Activated T-helper 9 cell treated with anti-CD3 and anti-CD28 coated beads, Interleukin-2, amount 50 U/mL, for 16 hours (primary cell): ENCODE measurements at regions not wholly inside any gene's neighbourhood (a gene's known extent, or its start where the extent isn't known, plus 50 kb on each side); places are given as distances from the start of the nearest gene placed in this dataset.

Experiments used
- DNase-seq: peaks from one replicate; pipeline ENCODE4 v3.0.0-alpha.2; 2020; ENCODE audit warnings: low read depth

DNA sequence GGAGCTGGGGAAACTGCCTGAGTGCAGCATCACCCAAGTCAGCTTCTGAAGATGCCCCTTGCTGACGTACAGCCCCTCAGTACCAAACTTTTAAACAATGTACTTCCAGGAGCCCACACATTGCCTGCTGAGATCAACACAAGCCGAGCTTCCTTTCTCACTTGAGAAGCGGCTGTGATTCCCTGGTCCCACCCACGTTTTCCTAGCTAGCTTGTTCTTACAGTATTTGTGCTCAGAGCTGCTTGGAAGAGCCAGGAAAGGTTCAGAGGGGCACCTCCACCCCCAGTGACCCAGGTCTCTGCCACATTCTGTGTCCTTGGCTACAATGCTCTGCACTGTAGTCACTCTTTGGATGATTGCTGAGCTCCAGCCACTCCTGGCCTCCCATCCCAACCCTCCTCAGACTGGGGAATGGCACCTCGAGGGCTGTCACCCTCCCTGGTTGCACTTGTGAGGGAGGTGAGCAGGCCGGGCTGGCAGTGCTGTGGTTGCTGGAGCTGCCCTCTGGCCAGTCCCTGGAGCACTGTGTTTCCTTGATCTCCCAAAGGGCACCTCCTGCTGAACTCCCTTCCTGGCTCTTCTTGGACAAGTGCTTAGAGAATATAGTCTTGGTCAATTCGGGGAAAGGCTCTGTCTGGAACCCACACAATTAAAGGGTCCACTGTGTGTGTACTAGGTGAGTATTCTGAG is 355.1 kb downstream of the AJAP1 start:
- DNase-seq, result no peak

DNA sequence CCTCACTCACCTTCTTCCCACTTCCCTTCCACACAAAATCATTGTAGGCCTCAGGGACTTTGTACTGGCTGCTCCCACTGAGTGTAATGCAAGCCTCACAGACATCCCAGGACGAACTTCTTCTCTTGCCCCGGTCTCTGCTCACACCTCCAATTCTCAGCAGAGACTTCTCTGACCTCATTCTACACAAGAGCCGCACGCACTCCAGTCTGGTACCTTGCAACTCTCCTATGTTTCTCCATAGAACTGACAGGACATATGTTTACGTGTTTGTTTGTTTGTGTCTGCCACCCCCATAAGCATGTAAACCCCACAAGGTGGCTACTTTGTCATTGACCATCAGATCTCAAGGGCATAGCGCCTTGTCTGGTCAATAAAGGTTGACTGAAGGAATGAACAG is 350.8 kb downstream of the AJAP1 start:
- DNase-seq, result no peak

DNA sequence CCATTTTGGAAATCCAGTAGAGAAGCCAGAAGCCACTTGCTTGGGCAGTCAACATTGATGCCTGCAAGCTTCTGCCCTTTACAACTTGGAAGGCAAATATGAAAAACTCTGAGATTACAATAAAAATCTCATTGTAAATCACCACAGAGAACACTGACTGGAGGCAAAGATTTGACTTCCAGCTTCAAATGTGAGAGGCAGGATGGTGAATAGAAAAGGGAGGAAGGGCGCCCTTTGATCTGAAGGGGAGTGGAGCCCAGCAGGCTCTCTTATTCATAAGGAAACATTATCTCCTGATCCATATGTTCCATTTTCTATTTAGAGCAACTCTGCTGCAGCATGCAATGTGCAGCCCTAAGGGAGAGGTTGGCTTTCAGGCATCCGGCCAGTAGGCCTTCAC is 348.3 kb downstream of the AJAP1 start:
- no peak for DNase-seq

DNA sequence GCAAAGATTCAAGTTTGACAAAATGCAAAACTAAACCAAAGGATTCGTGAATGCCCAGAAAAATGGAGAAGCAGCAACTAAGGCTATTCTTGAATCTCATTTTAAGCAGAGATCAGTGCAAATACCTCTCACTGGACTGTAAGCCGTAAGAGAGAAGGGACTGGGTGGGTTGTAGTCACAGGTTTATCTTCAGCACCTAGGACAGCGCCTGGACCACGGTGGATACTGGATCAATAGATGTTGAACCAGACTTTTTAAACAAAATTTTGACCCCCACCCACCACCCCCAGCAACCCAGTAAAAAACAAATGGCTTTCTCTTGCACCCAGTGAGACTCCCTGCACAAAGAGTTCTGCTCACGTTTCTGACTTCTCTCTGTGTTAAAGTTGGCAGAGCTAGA is 347.1 kb downstream of the AJAP1 start:
- DNase-seq, result no peak

DNA sequence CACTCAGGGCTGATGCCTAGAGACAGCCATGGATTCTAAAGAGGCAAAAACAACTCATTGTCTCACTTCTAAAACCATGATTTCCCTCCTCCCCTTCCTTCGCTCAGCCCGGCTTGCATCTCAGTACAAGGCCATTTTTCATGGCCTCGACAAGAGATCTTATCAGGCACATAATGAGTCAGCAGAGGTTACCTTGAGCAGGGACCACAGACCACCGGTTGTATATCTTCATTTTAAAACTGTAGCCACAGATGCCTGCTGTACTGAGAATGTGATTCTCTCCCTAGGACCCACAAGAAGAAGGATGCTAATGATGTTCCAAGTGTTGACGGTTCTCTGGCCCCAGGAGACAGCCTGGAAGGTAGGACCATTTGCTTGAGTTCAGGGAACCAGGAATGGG is 331.9 kb downstream of the AJAP1 start:
- no peak for DNase-seq

DNA sequence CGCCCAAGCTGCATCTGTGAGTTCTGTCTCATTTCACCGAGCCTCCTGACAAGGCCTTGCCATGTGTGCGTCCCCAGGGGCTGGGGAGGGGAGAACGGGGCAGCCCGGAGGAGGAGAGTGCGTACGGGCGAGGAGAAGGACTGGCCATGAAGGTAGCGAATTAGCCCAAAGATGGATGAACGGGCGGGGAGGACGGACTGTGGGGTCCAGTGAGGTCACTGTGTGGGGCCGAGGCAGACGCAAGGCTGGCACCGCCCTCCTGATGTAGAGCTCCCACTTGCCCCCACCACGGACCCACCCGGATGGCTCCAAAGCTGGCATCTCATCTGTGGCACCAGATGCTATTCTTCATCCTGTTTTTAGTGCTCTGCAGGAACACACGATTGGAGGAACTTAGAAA is 330.4 kb downstream of the AJAP1 start:
- no peak for DNase-seq

DNA sequence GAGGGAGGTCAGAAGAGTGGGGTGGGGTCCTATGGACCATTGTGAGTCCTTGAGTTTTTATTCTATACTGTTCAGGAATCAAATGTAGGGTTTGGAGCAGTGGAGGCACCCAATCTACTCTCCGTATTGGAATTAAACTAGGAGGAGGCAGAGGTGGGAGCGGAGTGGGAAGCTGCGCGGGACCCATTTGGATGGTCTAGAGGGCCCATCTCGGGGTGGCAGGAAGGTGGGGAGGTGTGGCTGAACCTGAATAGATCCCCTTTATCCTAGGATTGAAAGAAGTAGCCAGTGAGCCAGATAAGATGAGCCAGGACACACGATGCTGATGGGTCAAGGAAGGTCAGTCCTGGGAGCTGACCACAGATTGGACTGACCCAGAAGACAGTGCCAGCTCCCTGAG is 325.8 kb downstream of the AJAP1 start:
- DNase-seq, result no peak

DNA sequence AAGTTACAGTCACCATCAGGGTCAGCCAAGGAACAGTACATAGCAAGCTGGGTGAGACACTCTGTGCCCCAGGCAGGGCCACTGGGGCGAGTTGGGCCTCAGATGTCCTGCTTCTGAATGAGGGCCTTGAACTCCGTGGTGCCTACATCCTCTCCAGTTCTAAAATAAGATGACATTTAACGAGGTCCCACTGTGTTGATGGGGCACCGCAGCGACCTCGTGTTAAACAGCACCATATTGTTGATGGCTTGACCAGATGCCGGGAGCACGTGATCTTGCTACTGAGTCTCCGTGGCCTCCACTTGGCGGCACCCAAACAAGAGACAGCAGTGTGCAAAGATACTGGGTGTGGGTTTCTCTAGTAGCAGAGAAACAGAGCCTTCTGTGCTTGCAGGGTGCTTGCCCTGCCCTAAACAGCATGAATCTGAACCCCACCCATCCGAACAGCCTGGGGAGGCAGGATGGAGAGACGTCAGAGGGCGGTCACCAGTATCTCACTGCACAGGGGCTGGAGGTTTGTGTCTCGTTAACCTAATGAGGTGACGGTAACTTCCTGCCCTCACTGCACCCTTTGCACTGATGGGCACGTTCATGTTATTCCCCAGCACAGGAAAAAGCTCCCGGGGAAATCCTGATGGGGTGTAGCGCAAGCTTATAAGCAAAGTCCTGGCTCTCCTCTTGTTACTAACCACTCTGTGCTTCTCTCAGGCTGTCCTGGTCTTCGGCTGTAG is 324.4 kb downstream of the AJAP1 start:
- DNase-seq, result no peak

DNA sequence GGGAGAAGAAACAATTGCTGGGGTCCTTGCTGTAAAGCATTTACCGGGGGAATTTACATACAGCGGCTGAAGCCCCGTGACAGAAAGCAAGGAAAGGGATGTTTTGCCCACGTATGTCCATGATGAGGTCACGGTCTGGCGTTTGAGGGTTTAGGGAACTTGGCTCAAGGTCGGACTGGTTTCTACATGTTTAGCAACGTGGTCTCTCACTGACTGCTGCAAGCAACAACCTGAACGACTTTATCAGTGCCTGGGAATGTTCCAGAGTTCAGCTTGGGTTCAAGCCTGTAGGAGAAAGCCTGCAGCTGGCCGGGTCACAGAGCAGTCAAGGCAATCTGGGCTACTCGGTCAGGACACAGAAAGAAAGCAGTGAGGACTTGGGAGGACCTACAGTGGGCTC is 323.3 kb downstream of the AJAP1 start:
- no peak for DNase-seq

DNA sequence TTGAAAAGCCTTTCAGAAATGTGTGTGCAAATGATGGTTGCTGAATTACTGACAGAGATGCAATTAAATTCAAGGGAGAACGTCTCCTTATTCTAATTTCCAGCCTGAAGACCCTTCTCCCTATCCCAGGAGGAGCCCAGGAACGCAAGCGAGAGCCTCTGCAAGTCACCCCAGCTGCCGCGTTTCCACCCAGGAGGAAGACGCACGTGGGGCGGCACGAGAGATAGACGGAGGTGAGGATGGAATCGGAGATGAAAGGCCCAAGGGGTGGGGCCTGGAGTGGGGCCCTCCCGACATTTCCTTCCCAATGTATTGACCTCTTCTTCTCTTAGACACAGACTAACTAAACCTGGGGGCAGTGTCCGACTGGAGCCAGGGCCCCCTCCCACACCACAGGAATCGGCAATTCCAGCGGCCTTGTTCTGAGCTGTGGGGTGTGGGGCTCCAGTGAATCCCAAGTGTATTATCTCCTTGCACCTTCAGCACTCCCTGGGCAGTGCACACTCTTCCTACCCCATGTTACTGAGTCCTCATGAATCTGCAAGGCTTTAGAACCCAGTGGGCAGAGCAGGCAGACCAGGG is 322.5 kb downstream of the AJAP1 start:
- DNase-seq, result no peak

DNA sequence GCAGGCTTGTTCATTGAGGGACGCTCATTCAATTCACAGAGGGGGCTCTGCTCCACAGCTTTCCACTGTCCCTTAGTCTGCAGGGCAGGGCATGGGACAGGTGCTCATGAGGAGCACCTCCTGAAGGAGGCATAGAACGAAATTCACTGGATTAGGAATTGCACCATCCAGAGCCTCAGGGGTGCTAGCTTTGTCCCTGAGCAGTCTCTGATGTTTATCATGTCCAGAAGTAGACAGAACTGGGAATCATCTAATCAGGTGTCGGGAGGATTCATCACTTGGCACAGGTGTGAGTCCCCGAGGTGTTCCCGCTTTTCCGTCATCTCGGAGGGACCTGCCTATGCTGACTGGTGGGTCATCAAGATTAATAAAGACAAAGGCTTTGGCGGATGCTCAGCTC is 321.4 kb downstream of the AJAP1 start:
- DNase-seq, result no peak

DNA sequence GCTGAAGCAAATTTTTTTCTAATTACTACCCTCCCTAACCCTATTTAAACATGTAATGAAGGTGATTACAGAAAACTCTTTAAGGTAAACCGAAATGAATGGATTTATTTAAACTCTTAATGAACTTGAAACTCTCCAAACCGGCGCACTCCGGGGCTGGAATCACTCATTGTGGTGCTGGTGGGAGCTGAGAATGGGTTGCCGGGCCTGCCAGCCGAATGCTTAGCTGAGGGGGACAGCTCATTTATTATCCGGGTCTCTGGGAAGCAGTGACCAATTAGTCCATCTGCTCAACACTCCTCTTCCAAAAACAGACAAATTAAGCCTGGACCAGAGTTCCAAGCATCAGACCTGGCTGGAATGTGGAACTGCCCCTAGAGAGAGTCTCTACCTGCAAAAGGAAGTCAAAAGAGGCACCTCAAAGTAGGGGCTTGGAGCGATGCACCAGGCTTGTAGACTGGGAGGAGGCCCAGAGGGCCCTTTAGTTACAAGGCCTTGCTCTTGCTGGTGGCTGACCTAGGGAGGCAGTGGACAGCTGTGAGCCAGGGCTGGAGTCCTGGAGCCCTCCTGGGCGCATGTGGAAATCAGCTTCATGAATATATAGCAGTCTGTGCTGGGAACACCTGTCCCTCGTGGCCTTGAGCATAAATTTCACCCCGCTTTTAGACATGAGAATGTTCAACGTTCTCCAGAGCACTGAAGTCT is 320.7 kb downstream of the AJAP1 start:
- no peak for DNase-seq

DNA sequence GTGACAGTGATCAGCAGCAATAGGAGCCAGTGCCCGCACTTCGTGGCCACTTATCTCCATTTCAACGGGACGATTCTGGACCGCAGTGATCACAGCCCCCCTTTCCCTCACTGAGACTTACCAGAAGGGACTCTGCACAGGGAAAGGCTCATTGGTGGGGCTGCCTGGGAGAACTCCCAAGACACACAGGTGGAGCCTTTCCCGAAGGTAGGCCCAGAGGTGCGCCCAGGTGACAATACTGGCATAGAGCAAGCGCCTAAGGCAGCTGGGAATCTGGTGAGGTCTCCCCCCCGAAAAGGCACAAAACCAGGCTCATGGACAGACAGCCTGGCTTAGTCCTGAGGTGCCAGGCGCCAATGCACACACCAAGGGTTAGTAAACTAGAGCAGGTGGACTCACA is 318.9 kb downstream of the AJAP1 start:
- DNase-seq, result no peak

DNA sequence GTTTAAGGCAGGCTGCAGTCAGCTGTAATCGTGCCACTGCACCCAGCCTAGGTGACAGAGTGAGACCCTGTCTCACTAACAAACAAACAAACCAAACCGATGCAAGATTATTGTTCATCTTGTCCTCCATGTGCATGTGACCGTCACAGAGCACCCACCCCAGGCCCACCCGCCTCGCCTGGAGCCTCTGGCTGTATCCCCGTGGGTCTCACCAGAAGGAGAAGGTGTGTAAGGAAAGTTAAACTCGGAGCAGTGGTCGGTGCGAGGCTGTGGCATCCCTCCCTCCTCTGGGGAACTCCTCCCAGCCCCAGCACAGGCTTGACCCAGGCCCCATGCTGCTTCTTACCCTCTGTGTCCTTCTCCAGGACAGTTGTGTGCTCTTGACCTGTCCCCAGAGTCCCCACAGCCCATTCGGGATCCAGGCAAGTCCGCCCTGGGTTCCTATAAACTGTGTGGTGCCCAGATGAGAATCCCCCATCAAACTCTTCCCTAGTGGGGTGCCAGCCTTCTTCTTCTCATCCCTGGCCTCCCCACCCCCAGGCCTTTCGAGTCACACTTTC is 318.4 kb downstream of the AJAP1 start:
- no peak for DNase-seq

DNA sequence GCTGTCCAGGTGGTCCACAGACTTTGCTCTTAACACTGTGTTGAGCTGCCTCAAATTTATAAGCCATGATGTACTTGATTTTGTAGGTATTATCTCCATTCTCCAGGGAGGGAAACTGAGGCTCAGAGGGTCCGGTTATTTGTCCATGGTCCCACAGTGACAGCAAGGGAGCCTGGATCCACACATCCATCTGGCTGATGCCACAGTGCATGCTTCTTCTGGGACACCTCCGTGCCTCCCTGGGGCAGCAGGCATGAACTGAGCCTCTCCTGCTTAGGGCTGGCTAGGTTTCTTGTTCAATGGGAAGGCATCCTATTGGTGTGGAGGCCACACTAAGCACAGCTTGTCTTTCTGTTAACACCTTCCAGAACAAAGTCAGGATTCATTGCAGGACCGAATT is 317.3 kb downstream of the AJAP1 start:
- DNase-seq, result no peak

DNA sequence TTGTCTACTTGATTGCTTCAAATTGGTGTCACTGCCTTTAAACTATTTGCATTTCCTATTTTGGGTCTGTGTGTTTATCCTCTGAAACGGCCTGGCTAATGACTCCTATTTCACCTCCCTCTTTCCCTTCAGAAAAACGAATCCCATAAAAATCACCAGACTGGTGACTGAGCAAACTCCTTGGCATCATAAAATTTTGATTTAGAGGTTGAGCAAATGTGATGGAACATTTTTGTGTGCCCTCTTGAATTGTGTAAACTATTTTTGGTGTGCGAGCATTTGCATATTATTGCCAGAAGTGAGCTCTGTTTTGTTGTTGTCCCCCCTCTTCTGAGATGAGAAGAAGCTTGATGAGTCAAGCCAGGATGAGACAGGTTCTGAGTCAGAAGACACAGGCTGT is 316.1 kb downstream of the AJAP1 start:
- no peak for DNase-seq

DNA sequence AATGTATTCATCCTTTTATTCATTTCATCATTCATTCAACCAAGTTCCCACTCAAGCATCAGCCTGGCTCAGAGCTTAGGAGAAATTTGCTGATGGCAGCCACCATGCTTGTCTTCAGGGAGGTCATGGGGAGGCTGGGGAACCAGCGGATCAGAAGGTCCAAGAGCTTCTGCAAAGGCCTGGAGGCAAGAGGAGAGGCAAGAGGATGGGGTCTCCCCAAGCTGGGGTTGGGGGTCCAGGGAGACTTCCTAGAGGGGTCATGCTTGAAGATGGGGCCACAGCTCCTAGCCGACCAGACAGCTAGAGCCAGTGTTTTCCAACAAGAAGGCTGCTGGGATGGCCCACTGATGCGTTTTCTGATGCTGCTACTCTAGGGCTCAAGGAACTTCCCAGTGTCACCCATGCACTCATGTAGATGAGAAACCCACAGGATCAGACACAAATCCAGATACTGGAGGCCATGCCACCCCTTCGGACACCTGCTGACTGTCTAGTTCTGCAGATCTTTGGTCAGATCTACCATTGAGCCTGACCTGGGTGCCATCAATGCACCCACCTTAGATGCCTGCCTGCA is 315.2 kb downstream of the AJAP1 start:
- no peak for DNase-seq

DNA sequence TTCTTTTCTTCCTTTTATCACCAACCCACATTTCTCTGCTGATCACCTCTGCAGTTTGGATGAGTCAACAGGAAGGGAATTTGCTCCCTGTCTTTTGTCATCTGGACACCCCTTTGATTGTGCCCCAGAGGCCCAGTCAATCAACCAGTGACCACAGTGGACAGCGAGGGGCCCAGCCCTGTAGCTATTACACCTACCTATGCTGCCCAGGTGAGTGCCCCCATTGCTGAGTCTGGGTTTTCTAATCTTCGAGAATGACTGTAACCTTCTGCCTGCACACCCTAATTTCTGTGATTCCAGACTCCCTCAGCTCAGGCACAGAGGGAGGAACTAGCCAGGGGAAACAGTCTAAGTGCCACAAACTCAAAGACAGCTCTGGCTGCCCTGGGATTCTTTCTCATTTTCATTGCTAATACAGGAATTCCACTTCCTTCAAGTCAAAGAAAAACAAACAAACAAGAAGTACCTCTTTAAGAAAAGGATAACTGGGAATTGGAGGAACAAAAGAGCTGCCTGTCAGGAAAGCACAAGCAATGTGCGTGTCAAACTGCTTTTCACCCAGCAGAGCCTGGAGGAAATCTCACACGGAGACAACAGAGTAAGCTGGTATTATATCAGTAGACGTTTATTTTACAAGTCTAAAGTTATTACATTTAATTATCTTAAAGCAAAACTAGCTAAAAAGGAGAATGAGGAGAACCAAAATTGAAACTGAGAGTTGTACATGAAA is 311.1 kb downstream of the AJAP1 start:
- no peak for DNase-seq

DNA sequence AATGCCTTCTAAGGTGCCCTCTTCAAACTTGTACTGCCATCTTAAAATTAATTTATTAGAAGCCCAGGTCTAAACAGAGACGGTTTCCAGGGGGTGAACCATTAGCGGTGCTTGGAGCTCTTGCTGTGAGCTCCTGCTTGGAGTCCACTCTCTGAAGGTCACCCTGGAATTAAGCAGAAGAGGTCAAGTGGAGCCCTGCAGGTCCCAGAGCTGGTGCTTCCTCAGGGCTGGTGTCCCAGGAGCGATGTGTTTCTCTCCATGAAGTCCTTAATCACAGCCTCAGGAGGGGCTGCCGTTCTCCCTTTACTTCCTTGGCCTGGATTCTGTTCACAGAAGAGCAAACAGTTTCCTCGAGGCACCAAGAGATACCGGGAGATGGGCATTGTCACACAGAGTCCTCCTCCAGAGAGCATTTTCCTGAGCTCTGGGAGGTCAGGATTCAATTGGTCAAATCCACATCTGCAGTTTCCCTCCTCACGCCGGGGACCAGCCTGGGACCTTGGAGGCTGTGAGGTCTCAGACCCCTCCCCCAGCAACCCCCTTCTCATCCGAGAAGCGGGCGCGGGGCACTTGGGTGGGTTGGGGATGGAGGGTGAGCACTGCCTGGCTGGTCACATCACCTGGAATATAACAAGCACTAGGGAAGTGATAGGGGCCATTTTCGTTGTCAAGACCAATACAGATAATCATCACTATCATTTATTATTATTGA is 310.4 kb downstream of the AJAP1 start:
- DNase-seq, result no peak

DNA sequence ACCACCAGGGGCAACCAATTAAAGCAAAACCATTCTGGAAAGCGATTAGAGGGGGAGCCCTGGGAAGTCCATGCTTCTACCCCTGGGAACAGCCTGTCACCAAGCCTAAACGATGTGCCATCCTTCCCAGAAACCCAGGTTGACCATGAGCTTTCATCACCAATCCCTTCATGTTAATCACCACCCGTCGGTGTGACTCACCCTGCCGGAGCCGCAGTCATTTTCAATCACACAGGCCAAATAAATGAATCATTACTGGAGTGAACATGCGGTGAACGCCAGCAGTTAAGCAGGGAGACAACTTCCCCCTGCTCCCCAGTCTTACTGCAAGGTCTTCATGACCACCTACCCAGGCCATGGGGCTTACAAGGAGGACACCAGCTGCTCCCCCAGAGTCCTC is 308.8 kb downstream of the AJAP1 start:
- DNase-seq, result no peak

DNA sequence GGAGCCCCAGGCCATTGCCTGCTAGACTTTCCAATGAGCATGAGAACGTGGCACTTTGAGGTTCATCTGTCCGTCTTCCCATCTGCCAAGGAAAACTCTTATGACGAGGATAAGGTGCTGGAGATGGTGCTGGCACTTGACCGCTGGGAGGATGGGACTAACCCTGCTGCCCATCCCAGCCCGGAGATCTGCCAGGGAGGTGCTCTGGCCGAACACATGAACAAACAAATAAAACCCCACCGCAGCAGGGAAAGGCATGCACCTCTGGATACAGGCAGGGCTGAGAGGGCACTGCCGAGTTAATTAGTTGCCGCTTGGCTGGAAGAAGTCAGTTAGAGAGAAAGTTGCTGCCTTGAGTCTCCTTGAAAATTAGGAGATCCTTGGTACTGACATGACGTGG is 308.4 kb downstream of the AJAP1 start:
- DNase-seq, result no peak
